PFSK-1 (cell line): ENCODE measurements at regions not wholly inside any gene's neighbourhood (a gene's known extent, or its start where the extent isn't known, plus 50 kb on each side); places are given as distances from the start of the nearest gene placed in this dataset.

ENCODE experiments used
- FOXP2 ChIP-seq: optimal IDR thresholded peaks from 2 replicates; pipeline ENCODE3; 2011; ENCODE audit warnings: borderline replicate concordance, control low read depth, inconsistent platforms; ENCODE audit not compliant: insufficient read depth; ENCODE audit errors: extremely low read length, extremely low read depth
- POLR2AphosphoS5 ChIP-seq: IDR thresholded peaks from 2 replicates; pipeline ENCODE4 v1.6.1; 2012; ENCODE audit warnings: low read depth, mild to moderate bottlenecking, control low read depth, low read length, moderate library complexity
- SIN3A ChIP-seq: IDR thresholded peaks from 2 replicates; pipeline ENCODE4 v1.6.1; 2012; ENCODE audit warnings: mild to moderate bottlenecking, low read length, moderate library complexity, borderline replicate concordance; ENCODE audit not compliant: insufficient read depth
- TAF1 ChIP-seq: IDR thresholded peaks from 2 replicates; pipeline ENCODE4 v1.6.1; 2012; ENCODE audit warnings: low read length, control low read depth, borderline replicate concordance; ENCODE audit not compliant: insufficient read depth
- TF ChIP-seq, protein P1 (sequence below), 2 experiments: IDR thresholded peaks; 2 replicates each; pipeline versions ENCODE4 v1.6.1 to v1.8.0; 2011 to 2012; ENCODE audit warnings: low read depth in 2 of 2, low read length in 2 of 2, control low read depth in 1 of 2, inconsistent platforms in 1 of 2, mild to moderate bottlenecking in 1 of 2, moderate library complexity in 1 of 2; ENCODE audit not compliant: insufficient read depth in 1 of 2

DNA sequence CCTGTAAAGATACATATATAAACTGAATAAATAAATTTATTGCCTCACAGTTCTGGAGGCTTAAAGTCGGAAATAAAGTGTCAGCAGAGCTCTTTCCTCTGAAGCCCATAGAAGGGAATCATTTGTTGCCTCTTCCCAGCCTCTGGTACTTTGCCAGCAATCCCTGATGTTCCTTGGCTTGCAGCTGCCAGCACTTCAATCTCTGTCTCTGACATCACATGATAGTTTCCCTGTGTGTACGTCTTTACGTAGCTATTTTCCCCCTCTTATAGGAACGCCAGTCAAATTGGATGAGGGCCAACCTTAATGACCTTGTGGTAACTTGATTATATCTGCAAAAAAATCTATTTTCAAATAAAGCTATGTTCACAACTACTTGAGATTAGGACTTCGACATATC lies 250.9 kb downstream of the LIG4 start:
- no peak for TF ChIP-seq FOXP2
- TF ChIP-seq, protein P1, sequence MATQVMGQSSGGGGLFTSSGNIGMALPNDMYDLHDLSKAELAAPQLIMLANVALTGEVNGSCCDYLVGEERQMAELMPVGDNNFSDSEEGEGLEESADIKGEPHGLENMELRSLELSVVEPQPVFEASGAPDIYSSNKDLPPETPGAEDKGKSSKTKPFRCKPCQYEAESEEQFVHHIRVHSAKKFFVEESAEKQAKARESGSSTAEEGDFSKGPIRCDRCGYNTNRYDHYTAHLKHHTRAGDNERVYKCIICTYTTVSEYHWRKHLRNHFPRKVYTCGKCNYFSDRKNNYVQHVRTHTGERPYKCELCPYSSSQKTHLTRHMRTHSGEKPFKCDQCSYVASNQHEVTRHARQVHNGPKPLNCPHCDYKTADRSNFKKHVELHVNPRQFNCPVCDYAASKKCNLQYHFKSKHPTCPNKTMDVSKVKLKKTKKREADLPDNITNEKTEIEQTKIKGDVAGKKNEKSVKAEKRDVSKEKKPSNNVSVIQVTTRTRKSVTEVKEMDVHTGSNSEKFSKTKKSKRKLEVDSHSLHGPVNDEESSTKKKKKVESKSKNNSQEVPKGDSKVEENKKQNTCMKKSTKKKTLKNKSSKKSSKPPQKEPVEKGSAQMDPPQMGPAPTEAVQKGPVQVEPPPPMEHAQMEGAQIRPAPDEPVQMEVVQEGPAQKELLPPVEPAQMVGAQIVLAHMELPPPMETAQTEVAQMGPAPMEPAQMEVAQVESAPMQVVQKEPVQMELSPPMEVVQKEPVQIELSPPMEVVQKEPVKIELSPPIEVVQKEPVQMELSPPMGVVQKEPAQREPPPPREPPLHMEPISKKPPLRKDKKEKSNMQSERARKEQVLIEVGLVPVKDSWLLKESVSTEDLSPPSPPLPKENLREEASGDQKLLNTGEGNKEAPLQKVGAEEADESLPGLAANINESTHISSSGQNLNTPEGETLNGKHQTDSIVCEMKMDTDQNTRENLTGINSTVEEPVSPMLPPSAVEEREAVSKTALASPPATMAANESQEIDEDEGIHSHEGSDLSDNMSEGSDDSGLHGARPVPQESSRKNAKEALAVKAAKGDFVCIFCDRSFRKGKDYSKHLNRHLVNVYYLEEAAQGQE (IDR thresholded peaks at IDR 0.05; ENCODE audit: insufficient read depth in 1 of 2, low read depth in 2 of 2, low read length in 2 of 2) = no peak
- TF ChIP-seq TAF1 = no peak
- no peak for TF ChIP-seq POLR2AphosphoS5
- TF ChIP-seq SIN3A = no peak

DNA sequence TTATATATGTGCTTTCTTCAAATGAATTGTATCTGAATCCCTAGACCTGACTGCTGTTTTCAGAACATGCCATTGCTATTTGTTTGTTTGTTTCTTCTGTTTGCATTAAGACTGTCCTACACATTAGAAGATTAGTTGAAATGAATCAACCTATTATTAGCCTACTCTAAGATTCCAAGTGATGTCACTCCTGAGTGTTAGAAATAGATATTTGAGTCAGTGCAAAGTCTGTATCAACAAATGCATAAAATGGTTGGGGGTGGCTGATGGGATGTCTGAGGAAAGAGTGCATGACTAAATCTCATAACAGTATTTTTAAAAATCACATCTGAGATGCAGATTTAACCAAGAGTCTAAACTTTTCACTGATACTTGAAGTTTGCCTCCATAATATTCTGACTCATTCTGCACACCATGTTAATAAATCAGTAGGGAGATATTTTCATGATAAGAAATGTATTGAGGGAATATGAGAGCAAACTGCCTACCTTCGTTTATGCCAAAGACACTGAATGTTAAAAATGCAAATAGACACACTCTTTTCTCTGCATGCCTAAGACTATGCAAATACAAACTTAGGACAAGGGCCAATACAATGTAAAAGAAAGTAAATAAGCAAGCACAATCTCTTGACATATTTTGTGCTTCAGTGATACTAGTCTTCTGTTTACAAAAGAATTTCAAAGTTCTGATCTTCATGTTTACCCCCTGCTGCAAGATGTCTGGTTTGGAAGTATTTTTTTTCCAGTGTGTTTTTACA lies 253.3 kb downstream of the LIG4 start:
- TF ChIP-seq TAF1 (no peak), POLR2AphosphoS5 (no peak), FOXP2 (no peak), SIN3A (no peak)
- TF ChIP-seq, protein P1 (IDR thresholded peaks at IDR 0.05; ENCODE audit: insufficient read depth in 1 of 2, low read depth in 2 of 2, low read length in 2 of 2) = no peak

DNA sequence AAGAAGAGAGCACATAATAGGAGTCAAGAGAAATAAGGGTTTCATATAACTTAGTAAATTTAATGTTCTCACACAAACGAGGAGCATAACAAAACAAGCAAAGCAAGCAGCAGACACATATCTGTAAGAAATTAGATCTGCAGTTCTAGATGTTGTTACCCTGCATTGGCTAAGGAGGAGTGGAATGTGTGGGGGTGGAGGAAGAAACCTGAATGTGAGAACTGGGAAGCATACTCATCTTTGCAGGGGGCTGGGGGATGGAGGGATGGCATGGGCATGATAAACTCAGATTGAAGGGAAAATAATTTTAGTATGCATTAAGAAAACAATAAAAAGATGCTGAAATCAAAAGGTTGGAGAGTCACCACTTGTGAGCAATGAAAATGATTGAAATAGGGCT lies 255.0 kb downstream of the LIG4 start:
- TF ChIP-seq FOXP2 (no peak), SIN3A (no peak), TAF1 (no peak), POLR2AphosphoS5 (no peak)
- TF ChIP-seq, protein P1 (IDR thresholded peaks at IDR 0.05; ENCODE audit: insufficient read depth in 1 of 2, low read depth in 2 of 2, low read length in 2 of 2) = no peak

DNA sequence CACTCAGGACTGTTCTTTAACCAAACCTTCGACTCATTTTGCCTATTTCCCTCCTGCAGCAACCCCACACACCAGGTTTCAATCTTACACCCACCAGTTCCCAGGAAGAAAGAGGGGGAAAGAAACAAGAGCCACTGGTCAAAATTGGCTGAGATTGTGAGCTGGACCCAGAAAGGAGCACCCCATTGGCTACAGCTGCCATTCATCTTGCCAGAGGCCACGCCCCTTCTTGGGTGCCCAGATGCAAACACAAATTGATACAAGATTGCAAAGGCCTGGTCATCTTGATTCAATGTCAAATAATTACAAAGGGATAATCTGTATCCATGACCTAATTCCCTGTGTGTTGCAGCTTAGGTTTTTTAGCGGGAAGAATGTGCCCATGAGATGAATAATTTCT lies 258.4 kb downstream of the LIG4 start:
- TF ChIP-seq FOXP2 = no peak
- TF ChIP-seq, protein P1 (IDR thresholded peaks at IDR 0.05; ENCODE audit: insufficient read depth in 1 of 2, low read depth in 2 of 2, low read length in 2 of 2) = no peak
- no peak for TF ChIP-seq POLR2AphosphoS5
- no peak for TF ChIP-seq SIN3A
- no peak for TF ChIP-seq TAF1
